GM23338 (cell line): ENCODE measurements at regions not wholly inside any gene's neighbourhood (a gene's known extent, or its start where the extent isn't known, plus 50 kb on each side); places are given as distances from the start of the nearest gene placed in this dataset.

Source experiments
- ATAC-seq: fragments of 200-7000 bp; cut with Tn5 transposase; 3 replicates; pipeline ENCODE4 v1.9.1; 2020
- DNase-seq: peaks from one replicate; pipeline ENCODE4 v3.0.0-alpha.2; 2015; ENCODE audit warnings: low spot score
- H2AFZ ChIP-seq: fragments of 200-600 bp; sonication (generic); 2 replicates; pipeline ENCODE4 v1.8.0; 2016; ENCODE audit warnings: antibody characterized with exemption, mild to moderate bottlenecking, moderate library complexity
- H3F3A ChIP-seq: fragments of 200-600 bp; sonication (generic); replicated peaks from 2 replicates; pipeline ENCODE4 v1.8.0; 2017; ENCODE audit warnings: antibody characterized with exemption, mixed run types, low read depth
- H3K27ac ChIP-seq: fragments of 200-600 bp; sonication (generic); 2 replicates; pipeline ENCODE4 v1.6.1; 2016; ENCODE audit warnings: low read depth
- H3K27me3 ChIP-seq: fragments of 200-600 bp; sonication (generic); 2 replicates; pipeline ENCODE4 v1.8.0; 2016; ENCODE audit warnings: mild to moderate bottlenecking, mixed run types, moderate library complexity; ENCODE audit not compliant: insufficient read depth
- H3K36me3 ChIP-seq: fragments of 200-600 bp; sonication (generic); 2 replicates; pipeline ENCODE4 v1.8.0; 2016; ENCODE audit warnings: mild to moderate bottlenecking; ENCODE audit not compliant: insufficient read depth
- H3K4me1 ChIP-seq: fragments of 200-600 bp; sonication (generic); 2 replicates; pipeline ENCODE4 v1.8.0; 2016; ENCODE audit warnings: mild to moderate bottlenecking, moderate library complexity; ENCODE audit not compliant: insufficient read depth
- H3K4me2 ChIP-seq: fragments of 200-600 bp; sonication (generic); 2 replicates; pipeline ENCODE4 v1.7.1; 2017; ENCODE audit warnings: mixed run types
- H3K4me3 ChIP-seq: fragments of 200-600 bp; sonication (generic); 2 replicates; pipeline ENCODE4 v1.6.1; 2016; ENCODE audit warnings: mixed run types
- H3K79me2 ChIP-seq: fragments of 200-600 bp; sonication (generic); replicated peaks from 2 replicates; pipeline ENCODE4 v1.8.0; 2017; ENCODE audit warnings: mild to moderate bottlenecking; ENCODE audit not compliant: insufficient read depth
- H3K9me2 ChIP-seq: fragments of 200-600 bp; sonication (generic); 2 replicates; pipeline ENCODE4 v1.8.0; 2017; ENCODE audit not compliant: insufficient read depth
- H4K20me1 ChIP-seq: fragments of 200-600 bp; sonication (generic); replicated peaks from 2 replicates; pipeline ENCODE4 v1.8.0; 2017; ENCODE audit warnings: mild to moderate bottlenecking; ENCODE audit not compliant: insufficient read depth
- H3K27ac Mint-ChIP-seq: 2 replicates; pipeline ENCODE4 v1.8.0; 2020; ENCODE audit warnings: inconsistent platforms, mild to moderate bottlenecking, moderate library complexity, mixed read lengths
- H3K27me3 Mint-ChIP-seq: 3 replicates; pipeline ENCODE4 v1.8.0; 2022; ENCODE audit warnings: low read depth, mild to moderate bottlenecking, moderate library complexity, mixed read lengths, inconsistent platforms; ENCODE audit not compliant: insufficient read depth, poor library complexity
- H3K36me3 Mint-ChIP-seq: 3 replicates; pipeline ENCODE4 v1.8.0; 2021; ENCODE audit warnings: low read depth, mild to moderate bottlenecking, inconsistent platforms, moderate library complexity, mixed read lengths
- H3K4me1 Mint-ChIP-seq: 3 replicates; pipeline ENCODE4 v1.8.0; 2020; ENCODE audit warnings: mild to moderate bottlenecking, inconsistent platforms, mixed read lengths
- H3K4me3 Mint-ChIP-seq: 3 replicates; pipeline ENCODE4 v1.8.0; 2021; ENCODE audit warnings: moderate library complexity, mild to moderate bottlenecking, inconsistent platforms, mixed read lengths
- H3K9me3 Mint-ChIP-seq: 3 replicates; pipeline ENCODE4 v1.8.0; 2020; ENCODE audit warnings: moderate library complexity, mild to moderate bottlenecking, inconsistent platforms, mixed read lengths
- CREB1 ChIP-seq: fragments of 250-450 bp; sonication (Bioruptor Pico); IDR thresholded peaks from 2 replicates; pipeline ENCODE4 v1.5.0; 2020; ENCODE audit warnings: low read depth, mild to moderate bottlenecking, moderate library complexity
- EZH2phosphoT487 ChIP-seq: fragments of 200-600 bp; sonication (generic); IDR thresholded peaks from one replicate; pipeline ENCODE4 v1.8.1; 2018; ENCODE audit warnings: antibody characterized with exemption; ENCODE audit not compliant: unreplicated experiment
- NANOG ChIP-seq: IDR thresholded peaks from 2 replicates; pipeline ENCODE4 v1.6.1; 2016; ENCODE audit warnings: antibody characterized with exemption, borderline replicate concordance
- POLR2AphosphoS5 ChIP-seq: IDR thresholded peaks from 2 replicates; pipeline ENCODE4 v1.6.1; 2016; ENCODE audit warnings: antibody characterized with exemption, low read depth
- STAT1 ChIP-seq: IDR thresholded peaks from one replicate; pipeline ENCODE4 v1.6.1; 2016; ENCODE audit warnings: antibody characterized with exemption; ENCODE audit not compliant: unreplicated experiment
- ZNF331 ChIP-seq: fragments of 250-450 bp; sonication (Bioruptor Pico); IDR thresholded peaks from 2 replicates; pipeline ENCODE4 v1.5.0; 2020; ENCODE audit warnings: low read depth, mild to moderate bottlenecking, moderate library complexity
- TF ChIP-seq, protein P1 (sequence below): fragments of 250-450 bp; sonication (Bioruptor Pico); IDR thresholded peaks from 2 replicates; pipeline ENCODE4 v1.5.0; 2020; ENCODE audit warnings: mild to moderate bottlenecking, moderate library complexity
- TF ChIP-seq, protein P2 (sequence below): IDR thresholded peaks from 2 replicates; pipeline ENCODE4 v1.6.1; 2016; ENCODE audit warnings: antibody characterized with exemption

DNA sequence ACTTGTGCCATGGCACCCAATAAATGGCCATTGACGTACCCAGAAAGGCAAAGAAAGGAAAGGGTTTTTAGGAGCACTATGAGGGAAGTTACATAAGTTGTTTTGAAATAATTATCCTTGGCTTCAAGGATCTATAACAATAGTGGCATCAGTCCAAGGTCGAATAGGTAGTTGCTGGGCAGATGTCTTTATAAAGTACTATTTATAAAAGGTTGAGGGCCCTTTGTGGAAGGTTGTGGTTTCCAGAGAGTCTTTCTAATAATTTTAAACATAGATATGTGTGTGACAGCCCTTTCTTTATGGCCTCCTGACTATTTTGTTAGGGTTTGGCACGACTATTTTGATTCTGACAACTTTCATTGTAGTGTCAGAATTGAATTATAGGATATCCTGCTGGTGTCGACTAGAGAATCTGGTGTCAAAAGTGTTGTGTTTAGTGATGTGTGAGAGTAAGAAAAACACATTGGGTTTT lies 260.5 kb downstream of the PYDC2 start (continued):
- TF ChIP-seq, protein P1, sequence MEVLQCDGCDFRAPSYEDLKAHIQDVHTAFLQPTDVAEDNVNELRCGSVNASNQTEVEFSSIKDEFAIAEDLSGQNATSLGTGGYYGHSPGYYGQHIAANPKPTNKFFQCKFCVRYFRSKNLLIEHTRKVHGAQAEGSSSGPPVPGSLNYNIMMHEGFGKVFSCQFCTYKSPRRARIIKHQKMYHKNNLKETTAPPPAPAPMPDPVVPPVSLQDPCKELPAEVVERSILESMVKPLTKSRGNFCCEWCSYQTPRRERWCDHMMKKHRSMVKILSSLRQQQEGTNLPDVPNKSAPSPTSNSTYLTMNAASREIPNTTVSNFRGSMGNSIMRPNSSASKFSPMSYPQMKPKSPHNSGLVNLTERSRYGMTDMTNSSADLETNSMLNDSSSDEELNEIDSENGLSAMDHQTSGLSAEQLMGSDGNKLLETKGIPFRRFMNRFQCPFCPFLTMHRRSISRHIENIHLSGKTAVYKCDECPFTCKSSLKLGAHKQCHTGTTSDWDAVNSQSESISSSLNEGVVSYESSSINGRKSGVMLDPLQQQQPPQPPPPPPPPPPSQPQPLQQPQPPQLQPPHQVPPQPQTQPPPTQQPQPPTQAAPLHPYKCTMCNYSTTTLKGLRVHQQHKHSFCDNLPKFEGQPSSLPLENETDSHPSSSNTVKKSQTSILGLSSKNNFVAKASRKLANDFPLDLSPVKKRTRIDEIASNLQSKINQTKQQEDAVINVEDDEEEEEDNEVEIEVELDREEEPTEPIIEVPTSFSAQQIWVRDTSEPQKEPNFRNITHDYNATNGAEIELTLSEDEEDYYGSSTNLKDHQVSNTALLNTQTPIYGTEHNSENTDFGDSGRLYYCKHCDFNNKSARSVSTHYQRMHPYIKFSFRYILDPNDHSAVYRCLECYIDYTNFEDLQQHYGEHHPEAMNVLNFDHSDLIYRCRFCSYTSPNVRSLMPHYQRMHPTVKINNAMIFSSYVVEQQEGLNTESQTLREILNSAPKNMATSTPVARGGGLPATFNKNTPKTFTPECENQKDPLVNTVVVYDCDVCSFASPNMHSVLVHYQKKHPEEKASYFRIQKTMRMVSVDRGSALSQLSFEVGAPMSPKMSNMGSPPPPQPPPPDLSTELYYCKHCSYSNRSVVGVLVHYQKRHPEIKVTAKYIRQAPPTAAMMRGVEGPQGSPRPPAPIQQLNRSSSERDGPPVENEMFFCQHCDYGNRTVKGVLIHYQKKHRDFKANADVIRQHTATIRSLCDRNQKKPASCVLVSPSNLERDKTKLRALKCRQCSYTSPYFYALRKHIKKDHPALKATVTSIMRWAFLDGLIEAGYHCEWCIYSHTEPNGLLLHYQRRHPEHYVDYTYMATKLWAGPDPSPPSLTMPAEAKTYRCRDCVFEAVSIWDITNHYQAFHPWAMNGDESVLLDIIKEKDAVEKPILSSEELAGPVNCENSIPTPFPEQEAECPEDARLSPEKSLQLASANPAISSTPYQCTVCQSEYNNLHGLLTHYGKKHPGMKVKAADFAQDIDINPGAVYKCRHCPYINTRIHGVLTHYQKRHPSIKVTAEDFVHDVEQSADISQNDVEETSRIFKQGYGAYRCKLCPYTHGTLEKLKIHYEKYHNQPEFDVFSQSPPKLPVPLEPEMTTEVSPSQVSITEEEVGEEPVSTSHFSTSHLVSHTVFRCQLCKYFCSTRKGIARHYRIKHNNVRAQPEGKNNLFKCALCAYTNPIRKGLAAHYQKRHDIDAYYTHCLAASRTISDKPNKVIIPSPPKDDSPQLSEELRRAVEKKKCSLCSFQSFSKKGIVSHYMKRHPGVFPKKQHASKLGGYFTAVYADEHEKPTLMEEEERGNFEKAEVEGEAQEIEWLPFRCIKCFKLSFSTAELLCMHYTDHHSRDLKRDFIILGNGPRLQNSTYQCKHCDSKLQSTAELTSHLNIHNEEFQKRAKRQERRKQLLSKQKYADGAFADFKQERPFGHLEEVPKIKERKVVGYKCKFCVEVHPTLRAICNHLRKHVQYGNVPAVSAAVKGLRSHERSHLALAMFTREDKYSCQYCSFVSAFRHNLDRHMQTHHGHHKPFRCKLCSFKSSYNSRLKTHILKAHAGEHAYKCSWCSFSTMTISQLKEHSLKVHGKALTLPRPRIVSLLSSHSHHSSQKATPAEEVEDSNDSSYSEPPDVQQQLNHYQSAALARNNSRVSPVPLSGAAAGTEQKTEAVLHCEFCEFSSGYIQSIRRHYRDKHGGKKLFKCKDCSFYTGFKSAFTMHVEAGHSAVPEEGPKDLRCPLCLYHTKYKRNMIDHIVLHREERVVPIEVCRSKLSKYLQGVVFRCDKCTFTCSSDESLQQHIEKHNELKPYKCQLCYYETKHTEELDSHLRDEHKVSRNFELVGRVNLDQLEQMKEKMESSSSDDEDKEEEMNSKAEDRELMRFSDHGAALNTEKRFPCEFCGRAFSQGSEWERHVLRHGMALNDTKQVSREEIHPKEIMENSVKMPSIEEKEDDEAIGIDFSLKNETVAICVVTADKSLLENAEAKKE (CRISPR knock-in tag): no peak
- TF ChIP-seq STAT1 (no peak), POLR2AphosphoS5 (no peak), EZH2phosphoT487 (no peak), CREB1 (CRISPR knock-in tag) (no peak), NANOG (no peak)
- TF ChIP-seq, protein P2, sequence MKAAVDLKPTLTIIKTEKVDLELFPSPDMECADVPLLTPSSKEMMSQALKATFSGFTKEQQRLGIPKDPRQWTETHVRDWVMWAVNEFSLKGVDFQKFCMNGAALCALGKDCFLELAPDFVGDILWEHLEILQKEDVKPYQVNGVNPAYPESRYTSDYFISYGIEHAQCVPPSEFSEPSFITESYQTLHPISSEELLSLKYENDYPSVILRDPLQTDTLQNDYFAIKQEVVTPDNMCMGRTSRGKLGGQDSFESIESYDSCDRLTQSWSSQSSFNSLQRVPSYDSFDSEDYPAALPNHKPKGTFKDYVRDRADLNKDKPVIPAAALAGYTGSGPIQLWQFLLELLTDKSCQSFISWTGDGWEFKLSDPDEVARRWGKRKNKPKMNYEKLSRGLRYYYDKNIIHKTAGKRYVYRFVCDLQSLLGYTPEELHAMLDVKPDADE: no peak

DNA sequence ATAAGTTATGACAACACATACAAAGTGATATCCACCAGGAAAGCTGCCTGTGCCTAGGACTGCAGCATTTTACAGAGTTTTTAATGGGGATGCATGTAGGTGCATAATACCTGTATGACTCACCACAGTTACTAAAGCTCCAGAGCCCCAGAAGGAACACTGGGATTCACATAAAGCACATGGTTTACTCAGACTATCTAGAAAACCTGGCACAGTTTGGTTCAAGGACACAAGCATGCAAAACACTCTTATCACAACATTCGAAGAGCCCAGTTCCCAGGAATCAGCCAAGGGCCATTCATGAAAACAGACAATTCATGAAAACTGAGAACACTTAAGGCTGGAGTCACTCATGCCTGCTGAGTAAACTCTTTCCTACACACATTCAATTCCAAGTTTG lies 261.0 kb downstream of the PYDC2 start:
- H3K79me2 ChIP-seq: no peaks in the 10 kb centered on the region
- no peak overlapping the region for H3K27ac ChIP-seq
- no peak for DNase-seq
- no peaks in the 10 kb centered on the region for H3K4me1 ChIP-seq
- Mint-ChIP-seq H3K4me1 (no peaks in the 10 kb centered on the region; the same call in 2 of the 3 replicates), H3K27me3 (no peaks in the 10 kb centered on the region), H3K4me3 (no peak overlapping the region), H3K27ac (no peak overlapping the region), H3K9me3 (no peaks in the 10 kb centered on the region), H3K36me3 (no peaks in the 10 kb centered on the region)
- no peaks in the 10 kb centered on the region for H3F3A ChIP-seq
- no peak for ATAC-seq
- H3K4me2 ChIP-seq: no peak overlapping the region
- H3K9me2 ChIP-seq: 0 out of 2 replicates have a peak, but pooled peaks cover 2% of the 10 kb centered on the region
- H4K20me1 ChIP-seq: no peaks in the 10 kb centered on the region
- no peaks in the 10 kb centered on the region for H3K36me3 ChIP-seq
- H2AFZ ChIP-seq: peak overlapping the region; percentile 84; the same call in 1 of the 2 replicates
- no peak overlapping the region for H3K4me3 ChIP-seq
- no peaks in the 10 kb centered on the region for H3K27me3 ChIP-seq
- TF ChIP-seq, protein P1 (CRISPR knock-in tag): no peak
- TF ChIP-seq STAT1: no peak
- TF ChIP-seq ZNF331 (CRISPR knock-in tag): no peak
- TF ChIP-seq CREB1 (CRISPR knock-in tag): no peak
